Pancreas (tissue), 10 donors: ENCODE measurements at regions not wholly inside any gene's neighbourhood (a gene's known extent, or its start where the extent isn't known, plus 50 kb on each side); places are given as distances from the start of the nearest gene placed in this dataset.

Source experiments
- ATAC-seq, 4 donors: fragments of 200-7000 bp; cut with Tn5 transposase; one replicate each; pipeline versions ENCODE4 v1.8.0 to v1.9.1; 2020; ENCODE audit warnings: mild to moderate bottlenecking in 4 of 4, moderate library complexity in 4 of 4
- DNase-seq, 6 donors: peaks; one replicate each; pipeline ENCODE4 v3.0.0-alpha.2; 2020
- FAIRE-seq: peaks from 2 replicates; lab custom pipeline; 2012; peaks lifted over from hg19 to GRCh38; lab: Jason Lieb, UNC
- H3K27ac ChIP-seq, 4 donors: fragments of 200-600 bp; sonication (generic); 1 replicate in 3 of 4; 2 replicates in 1 of 4; pipeline versions ENCODE4 v1.5.0 to v1.8.0; 2020
- H3K27me3 ChIP-seq, 4 donors: fragments of 200-600 bp; one replicate each; pipeline ENCODE4 v1.8.0; 2021
- H3K36me3 ChIP-seq, 3 donors: fragments of 200-600 bp; sonication (generic) in 1 of 3; one replicate each; pipeline versions ENCODE4 v1.5.0 to v1.8.0; 2020 to 2021
- H3K4me1 ChIP-seq, 3 donors: fragments of 200-600 bp; one replicate each; pipeline ENCODE4 v1.8.0; 2021
- H3K4me3 ChIP-seq, 4 donors: fragments of 200-600 bp; sonication (generic) in 2 of 4; one replicate each; pipeline versions ENCODE4 v1.5.0 to v1.8.0; 2020 to 2021
- H3K9me3 ChIP-seq, 4 donors: fragments of 200-600 bp; one replicate each; pipeline ENCODE4 v1.8.0; 2021
- WGBS, 2 donors: extraction: QIAGEN DNeasy Blood & Tissue Kit; methylation state at CpG; one replicate each; pipeline ENCODE4 v1.1.7; 2013; 5-methylcytosine and 5-hydroxymethylcytosine counted together
- intact Hi-C, 3 donors: fragments of 100-400 bp; cut with DNase I; formaldehyde crosslinking; loops; one replicate each; pipeline versions ENCODE4 v1.11.1 to v1.14.2; 2022
- TF ChIP-seq, protein P1 (sequence below), 4 donors: fragments of 200-600 bp; sonication (generic) in 3 of 4; IDR thresholded peaks; one replicate each; pipeline versions ENCODE4 v1.5.0 to v1.8.0; 2021; ENCODE audit warnings: antibody characterized with exemption in 4 of 4
- donor health status: healthy with polysubstance abuse.
- donor health status: DM: no; HTN: no; CAD: no; lungs with moderate emphysema.
- donor health status: DM: no; HTN: no; CAD: no.
- donor health status: control.
- donor health status: control.
- donor health status: Bipolar disorder and iron deficiency.
- donor health status: DM: yes; HTN: yes; CAD: no.
- donor health status: DM: no; HTN: no; CAD: no.
- donor health status: DM: no; HTN: no; CAD: no.
- donor health status: DM: yes; HTN: yes; CAD: no.

- DNase-seq (no peak), ATAC-seq (no peak), FAIRE-seq (no peak)
- TF ChIP-seq, protein P1, sequence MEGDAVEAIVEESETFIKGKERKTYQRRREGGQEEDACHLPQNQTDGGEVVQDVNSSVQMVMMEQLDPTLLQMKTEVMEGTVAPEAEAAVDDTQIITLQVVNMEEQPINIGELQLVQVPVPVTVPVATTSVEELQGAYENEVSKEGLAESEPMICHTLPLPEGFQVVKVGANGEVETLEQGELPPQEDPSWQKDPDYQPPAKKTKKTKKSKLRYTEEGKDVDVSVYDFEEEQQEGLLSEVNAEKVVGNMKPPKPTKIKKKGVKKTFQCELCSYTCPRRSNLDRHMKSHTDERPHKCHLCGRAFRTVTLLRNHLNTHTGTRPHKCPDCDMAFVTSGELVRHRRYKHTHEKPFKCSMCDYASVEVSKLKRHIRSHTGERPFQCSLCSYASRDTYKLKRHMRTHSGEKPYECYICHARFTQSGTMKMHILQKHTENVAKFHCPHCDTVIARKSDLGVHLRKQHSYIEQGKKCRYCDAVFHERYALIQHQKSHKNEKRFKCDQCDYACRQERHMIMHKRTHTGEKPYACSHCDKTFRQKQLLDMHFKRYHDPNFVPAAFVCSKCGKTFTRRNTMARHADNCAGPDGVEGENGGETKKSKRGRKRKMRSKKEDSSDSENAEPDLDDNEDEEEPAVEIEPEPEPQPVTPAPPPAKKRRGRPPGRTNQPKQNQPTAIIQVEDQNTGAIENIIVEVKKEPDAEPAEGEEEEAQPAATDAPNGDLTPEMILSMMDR (IDR thresholded peaks at IDR 0.05): no peak
- intact Hi-C loops: no loop called here
- Histone ChIP-seq H3K27me3 (no peaks in the 10 kb centered on the region), H3K9me3 (no peaks in the 10 kb centered on the region), H3K36me3 (no peaks in the 10 kb centered on the region), H3K27ac (no peak overlapping the region), H3K4me3 (no peak overlapping the region), H3K4me1 (no peaks in the 10 kb centered on the region)
- 64 to 79% methylated on average over 5 of the region's 5 CpGs for WGBS, 2 donors
These were observed 284.9 kb downstream of the PCDH7 start for GRCh38 chr4:31005037-31005436.

DNA sequence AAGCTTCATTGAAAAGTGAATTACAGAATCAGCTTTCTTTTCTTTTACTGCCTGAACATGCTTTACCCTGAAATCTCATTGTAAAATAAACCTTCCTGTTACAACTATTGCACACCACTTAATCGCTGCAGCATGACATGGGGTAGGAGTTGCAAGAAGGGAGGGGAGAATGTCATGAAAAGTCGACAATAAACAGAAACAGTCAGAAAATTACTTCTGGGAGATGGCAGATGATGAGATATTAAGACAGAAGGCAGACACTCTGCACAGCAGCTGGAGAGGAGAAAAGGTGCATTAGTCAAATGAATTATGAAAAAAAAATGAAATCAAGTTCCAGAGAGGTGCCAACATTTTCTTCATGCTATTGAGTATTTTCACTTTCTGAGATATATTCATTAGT lies 287.7 kb downstream of the PCDH7 start:
- Histone ChIP-seq H3K36me3 (no peaks in the 10 kb centered on the region), H3K4me1 (no peaks in the 10 kb centered on the region), H3K27ac (no peak overlapping the region), H3K27me3 (no peaks in the 10 kb centered on the region), H3K4me3 (no peak overlapping the region), H3K9me3 (no peaks in the 10 kb centered on the region)
- ATAC-seq: no peak
- intact Hi-C loops: no loop called here
- no peak for DNase-seq
- WGBS, 2 donors: 56 to 57% methylated on average over 2 of the region's 2 CpGs
- TF ChIP-seq, protein P1 (IDR thresholded peaks at IDR 0.05): no peak
- FAIRE-seq: no peak

DNA sequence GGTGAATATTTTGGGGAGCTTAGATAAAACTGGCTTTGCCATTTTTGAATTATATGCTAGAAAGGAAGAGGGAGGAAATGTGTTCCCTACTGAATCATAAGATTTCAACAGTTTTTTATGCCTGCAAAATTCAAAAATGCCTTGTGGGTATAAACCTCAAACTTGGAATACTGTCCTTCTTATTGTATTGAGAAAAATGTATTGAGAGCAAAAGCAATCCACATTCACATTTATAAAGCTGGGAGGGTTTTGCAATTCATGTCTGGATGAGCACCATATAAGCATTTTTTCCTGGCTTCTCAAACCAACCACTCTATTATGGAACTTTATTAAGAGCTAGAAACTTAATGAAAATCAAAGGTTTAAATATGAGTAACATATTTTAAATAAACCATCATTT lies 289.8 kb downstream of the PCDH7 start:
- ATAC-seq: no peak
- intact Hi-C loops: no loop called here

GRCh38 chr4:31015123-31015522 lies 295.0 kb downstream of the PCDH7 start:
- no peaks in the 10 kb centered on the region for H3K9me3 ChIP-seq
- no peak for DNase-seq
- WGBS, 2 donors: 65 to 73% methylated on average over 3 of the region's 3 CpGs

More for the DNA sequence above, 289.8 kb downstream of the PCDH7 start:
- Histone ChIP-seq H3K27ac (no peak overlapping the region), H3K4me3 (no peak overlapping the region), H3K9me3 (no peaks in the 10 kb centered on the region), H3K36me3 (no peaks in the 10 kb centered on the region), H3K27me3 (no peaks in the 10 kb centered on the region), H3K4me1 (no peaks in the 10 kb centered on the region)
- FAIRE-seq (no peak), DNase-seq (no peak)
- TF ChIP-seq, protein P1 (IDR thresholded peaks at IDR 0.05): no peak

GRCh38 chr4:31016322-31017061 lies 296.3 kb downstream of the PCDH7 start:
- H3K36me3 ChIP-seq: no peaks in the 10 kb centered on the region
- ATAC-seq (no peak), FAIRE-seq (no peak), DNase-seq (no peak)
- H3K4me3 ChIP-seq: no peak overlapping the region
- no peaks in the 10 kb centered on the region for H3K27me3 ChIP-seq
- WGBS, 2 donors: 79 to 85% methylated on average over 2 of the region's 2 CpGs
- no peak overlapping the region for H3K27ac ChIP-seq
- no peaks in the 10 kb centered on the region for H3K9me3 ChIP-seq
- intact Hi-C loops: no loop called here
- TF ChIP-seq, protein P1 (IDR thresholded peaks at IDR 0.05): no peak
- H3K4me1 ChIP-seq: no peaks in the 10 kb centered on the region

More at GRCh38 chr4:31015123-31015522, 295.0 kb downstream of the PCDH7 start:
- intact Hi-C loops: no loop called here
- ATAC-seq (no peak), FAIRE-seq (no peak)
- no peaks in the 10 kb centered on the region for H3K36me3 ChIP-seq
- H3K27me3 ChIP-seq: no peaks in the 10 kb centered on the region
- no peak overlapping the region for H3K4me3 ChIP-seq
- H3K27ac ChIP-seq: no peak overlapping the region
- no peaks in the 10 kb centered on the region for H3K4me1 ChIP-seq
- TF ChIP-seq, protein P1 (IDR thresholded peaks at IDR 0.05): no peak
